GM12892 (cell line): ENCODE measurements at regions not wholly inside any gene's neighbourhood (a gene's known extent, or its start where the extent isn't known, plus 50 kb on each side); places are given as distances from the start of the nearest gene placed in this dataset.

Experiments
- POLR2A ChIP-seq: IDR thresholded peaks from 2 replicates; pipeline ENCODE4 v1.6.1; 2011; ENCODE audit warnings: low read depth, low read length, control low read depth
- TAF1 ChIP-seq: IDR thresholded peaks from 2 replicates; pipeline ENCODE4 v1.6.1; 2011; ENCODE audit warnings: low read depth, mild to moderate bottlenecking, control low read depth, low read length, borderline replicate concordance

DNA sequence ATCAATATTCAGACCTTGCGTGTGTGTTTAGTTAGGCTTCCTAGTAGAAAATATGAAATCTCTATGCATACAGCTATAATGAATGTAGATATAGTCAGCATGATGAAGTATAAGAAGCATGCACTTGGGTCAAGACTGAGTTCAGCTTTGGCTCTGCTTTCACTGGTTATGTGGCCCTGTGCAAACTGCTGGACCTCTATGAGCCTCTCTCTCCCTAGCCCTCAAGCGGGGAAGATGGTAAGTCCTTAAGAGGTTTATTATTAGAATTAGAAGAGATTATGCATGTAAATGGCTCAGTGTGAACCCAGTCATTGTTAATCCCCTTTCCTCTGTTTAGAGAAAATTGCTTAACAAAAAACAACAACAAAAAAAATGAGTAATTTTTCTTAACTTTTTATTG lies 178.8 kb upstream of the NXPH2 start:
- TF ChIP-seq TAF1 (no peak), POLR2A (no peak)
